AG09319 (cell line): ENCODE measurements at regions not wholly inside any gene's neighbourhood (a gene's known extent, or its start where the extent isn't known, plus 50 kb on each side); places are given as distances from the start of the nearest gene placed in this dataset.
"Not testable (repeated sequence)": the region's sequence is repeated elsewhere in the genome, so short reads cannot be mapped to it uniquely, and the experiment has no call there.

Experiments
- DNase-seq: peaks from one replicate; pipeline ENCODE4 v3.0.0-alpha.2; 2010; ENCODE audit warnings: low read depth; ENCODE audit errors: extremely low read depth
- TF ChIP-seq, protein P1 (sequence below): IDR thresholded peaks from 2 replicates; pipeline ENCODE4 v1.5.1; 2011; ENCODE audit warnings: low read depth, mild to moderate bottlenecking, inconsistent platforms, low read length, moderate library complexity

DNA sequence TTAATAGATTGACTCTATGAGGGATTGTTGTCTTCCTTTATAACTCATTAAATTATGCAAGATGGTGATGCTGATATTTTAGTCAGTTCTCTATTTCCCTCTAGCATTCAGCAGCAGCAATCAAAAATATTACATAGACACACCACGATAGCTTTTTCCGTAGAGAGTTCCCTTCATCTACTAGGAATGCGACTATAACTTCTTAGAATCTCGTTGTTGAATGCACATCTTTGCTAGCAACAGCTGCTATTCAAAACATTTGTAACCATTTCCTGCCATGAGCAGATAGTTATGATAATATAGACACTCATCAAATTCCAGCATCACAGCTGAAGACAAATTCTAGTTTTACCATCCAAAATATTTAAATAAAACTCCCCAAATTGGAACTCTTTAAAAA lies 147.4 kb upstream of the FGF13 start:
- TF ChIP-seq, protein P1, sequence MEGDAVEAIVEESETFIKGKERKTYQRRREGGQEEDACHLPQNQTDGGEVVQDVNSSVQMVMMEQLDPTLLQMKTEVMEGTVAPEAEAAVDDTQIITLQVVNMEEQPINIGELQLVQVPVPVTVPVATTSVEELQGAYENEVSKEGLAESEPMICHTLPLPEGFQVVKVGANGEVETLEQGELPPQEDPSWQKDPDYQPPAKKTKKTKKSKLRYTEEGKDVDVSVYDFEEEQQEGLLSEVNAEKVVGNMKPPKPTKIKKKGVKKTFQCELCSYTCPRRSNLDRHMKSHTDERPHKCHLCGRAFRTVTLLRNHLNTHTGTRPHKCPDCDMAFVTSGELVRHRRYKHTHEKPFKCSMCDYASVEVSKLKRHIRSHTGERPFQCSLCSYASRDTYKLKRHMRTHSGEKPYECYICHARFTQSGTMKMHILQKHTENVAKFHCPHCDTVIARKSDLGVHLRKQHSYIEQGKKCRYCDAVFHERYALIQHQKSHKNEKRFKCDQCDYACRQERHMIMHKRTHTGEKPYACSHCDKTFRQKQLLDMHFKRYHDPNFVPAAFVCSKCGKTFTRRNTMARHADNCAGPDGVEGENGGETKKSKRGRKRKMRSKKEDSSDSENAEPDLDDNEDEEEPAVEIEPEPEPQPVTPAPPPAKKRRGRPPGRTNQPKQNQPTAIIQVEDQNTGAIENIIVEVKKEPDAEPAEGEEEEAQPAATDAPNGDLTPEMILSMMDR: no peak
- DNase-seq: no peak

DNA sequence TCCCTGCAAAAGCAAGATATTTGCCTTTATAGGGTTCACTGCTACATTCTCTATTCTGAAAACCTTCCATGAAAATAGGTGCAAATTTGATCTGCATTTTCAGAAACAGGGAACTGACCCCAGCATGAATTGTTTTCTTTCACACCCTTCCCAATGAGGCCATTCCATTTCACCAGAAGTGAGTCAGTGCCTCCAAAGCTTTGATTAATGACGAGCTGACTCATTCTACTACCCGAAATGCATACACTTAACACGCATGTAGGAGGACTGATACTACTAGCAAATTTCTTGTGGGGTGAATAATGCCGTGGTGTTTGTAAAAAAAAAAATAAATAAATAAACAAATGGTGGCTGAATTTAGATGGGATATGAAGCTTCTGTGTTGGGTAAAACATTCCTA lies 146.9 kb upstream of the FGF13 start:
- TF ChIP-seq, protein P1: no peak
- no peak for DNase-seq

DNA sequence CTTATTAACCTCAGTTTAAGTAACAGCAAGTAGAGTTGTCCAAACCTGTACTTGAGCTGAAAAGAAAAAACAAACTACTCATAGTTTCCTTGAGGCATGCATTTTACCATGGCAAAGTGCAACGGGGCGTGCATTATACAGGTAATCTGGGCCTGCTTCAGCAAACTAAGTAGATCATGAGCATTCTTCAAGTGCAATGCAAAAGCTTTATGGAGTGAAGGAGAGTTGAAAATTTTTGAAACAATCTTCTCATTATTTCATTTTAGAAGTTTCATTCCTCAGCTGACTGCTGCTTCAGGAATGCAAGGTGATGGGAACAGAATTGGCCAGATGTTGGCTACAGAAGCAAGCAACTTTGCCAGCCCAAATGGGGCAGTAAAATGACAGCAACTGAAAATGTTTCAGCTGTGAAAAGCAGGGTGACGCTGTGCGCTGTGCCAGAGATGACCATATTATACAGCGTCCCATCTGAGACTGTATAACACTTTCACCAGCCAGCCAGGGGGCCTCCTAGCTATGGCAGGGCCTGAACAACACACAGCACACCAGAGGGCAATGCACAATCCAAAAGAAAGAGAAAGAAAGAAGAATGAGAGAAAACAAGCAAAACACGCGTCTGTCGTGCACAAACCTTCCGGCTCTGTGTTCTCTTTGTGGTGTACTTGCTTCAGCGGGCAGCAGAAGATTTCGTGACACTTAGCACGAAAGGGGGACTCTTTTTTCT lies 145.5 kb upstream of the FGF13 start:
- no peak for DNase-seq
- TF ChIP-seq, protein P1: no peak

DNA sequence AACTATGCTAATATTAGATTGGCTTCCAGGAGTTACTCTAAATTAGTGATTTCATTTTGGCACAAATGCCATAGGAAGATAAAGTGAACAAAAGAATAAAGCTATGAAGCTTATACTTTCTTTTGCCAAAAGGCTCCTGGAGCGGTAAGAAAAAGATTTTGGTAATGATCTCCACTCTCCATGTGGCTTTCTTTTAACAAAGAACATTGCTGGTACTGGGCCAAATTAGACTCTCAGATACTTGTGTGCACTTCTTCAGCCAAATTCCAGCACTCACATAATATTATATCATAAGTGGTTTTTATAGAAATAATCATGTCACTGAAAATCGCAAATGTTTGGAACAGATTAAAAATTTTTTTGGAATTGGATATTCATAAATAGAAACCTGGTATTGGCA lies 142.4 kb upstream of the FGF13 start:
- DNase-seq: no peak
- TF ChIP-seq, protein P1: no peak

DNA sequence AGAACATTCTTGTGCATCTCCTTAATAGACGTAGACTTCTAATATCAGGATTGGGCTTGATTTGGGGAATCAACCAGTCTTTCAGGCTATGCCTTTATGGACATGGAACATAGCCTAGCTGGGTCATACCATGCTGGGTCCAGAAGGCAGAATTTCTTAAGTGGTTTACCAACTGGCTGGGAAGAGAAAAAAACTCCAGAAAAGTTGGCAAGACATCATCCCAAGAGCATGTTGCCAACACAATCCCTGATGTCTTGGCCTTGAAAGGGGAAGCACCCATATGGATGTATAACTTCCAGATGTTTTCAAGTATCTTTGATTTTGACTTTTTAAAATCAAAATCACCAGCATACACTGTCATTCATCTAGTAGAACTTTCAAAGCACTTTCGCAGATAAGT lies 138.0 kb upstream of the FGF13 start:
- no peak for DNase-seq
- TF ChIP-seq, protein P1: no peak

DNA sequence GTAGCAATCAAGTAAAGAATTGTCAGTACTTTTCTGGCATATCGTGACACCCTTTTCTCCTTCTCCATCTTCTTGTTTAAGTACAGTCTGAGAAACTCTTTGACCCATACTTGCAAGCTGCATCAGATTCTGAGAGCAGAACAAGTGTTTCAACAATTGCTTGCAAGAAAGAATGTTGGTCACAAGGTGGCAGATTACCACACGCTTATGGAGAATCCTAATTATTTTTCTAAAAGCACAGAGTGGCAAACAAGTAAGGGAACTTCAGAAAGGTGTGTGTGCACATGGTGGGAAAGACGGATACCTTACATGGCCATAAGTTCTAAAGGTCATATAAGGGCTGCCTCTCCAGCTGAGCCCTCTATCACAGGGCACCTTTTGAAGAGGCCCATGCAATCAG lies 136.4 kb upstream of the FGF13 start:
- no peak for DNase-seq

DNA sequence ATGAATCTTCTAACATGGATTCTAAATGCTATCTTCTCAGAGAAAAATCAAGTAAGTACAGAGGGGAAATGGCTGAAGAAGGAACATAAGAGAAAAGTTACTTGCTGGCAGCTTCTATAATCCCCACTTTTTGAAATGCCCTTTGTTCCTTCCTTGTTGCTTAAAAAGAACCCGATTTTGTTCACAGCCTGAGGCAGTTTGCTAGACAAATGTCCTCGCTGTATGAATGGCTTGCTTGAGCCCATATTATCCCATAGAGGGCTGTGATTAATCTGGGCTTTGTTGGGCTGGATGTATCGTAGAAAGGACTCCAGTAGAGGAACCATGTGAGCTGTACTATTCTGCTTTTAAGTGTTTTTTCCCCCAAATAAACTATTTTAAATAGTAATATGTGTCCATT lies 134.3 kb upstream of the FGF13 start:
- DNase-seq: no peak

More for the DNA sequence above, 136.4 kb upstream of the FGF13 start:
- TF ChIP-seq, protein P1: peak; percentile 34

DNA sequence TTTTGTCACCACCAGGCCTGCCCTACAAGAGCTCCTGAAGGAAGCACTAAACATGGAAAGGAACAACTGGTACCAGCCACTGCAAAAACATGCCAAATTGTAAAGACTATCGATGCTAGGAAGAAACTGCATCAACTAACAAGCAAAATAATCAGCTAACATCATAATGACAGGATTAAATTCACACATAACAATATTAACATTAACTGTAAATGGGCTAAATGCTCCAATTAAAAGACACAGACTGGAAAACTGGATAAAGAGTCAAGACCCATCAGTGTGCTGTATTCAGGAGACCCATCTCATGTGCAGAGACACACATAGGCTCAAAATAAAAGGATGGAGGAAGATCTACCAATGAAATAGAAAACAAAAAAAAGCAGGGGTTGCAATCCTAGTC lies 95.9 kb upstream of the FGF13 start:
- DNase-seq: not testable (repeated sequence)

More for the DNA sequence above, 134.3 kb upstream of the FGF13 start:
- TF ChIP-seq, protein P1: no peak
